B cell (primary cell): ENCODE measurements at regions not wholly inside any gene's neighbourhood (a gene's known extent, or its start where the extent isn't known, plus 50 kb on each side); places are given as distances from the start of the nearest gene placed in this dataset.

ENCODE experiments used
- ATAC-seq: fragments of 200-7000 bp; cut with Tn5 transposase; one replicate; pipeline ENCODE4 v1.10.0; 2021; ENCODE audit warnings: low read depth, mild to moderate bottlenecking, moderate number of reproducible peaks, moderate library complexity
- CTCF ChIA-PET: fragments of 350-600 bp; sonication (Branson Sonifier 250); formaldehyde crosslinking; loops from one replicate; lab custom pipeline; 2021; ENCODE audit warnings: antibody characterized with exemption, inconsistent platforms; lab: Charles Lee
- POLR2A ChIA-PET: fragments of 350-600 bp; sonication (Branson Sonifier 250); formaldehyde crosslinking; loops from one replicate; lab custom pipeline; 2021; ENCODE audit warnings: antibody characterized with exemption; lab: Charles Lee
- DNase-seq: peaks from one replicate; pipeline ENCODE4 v3.0.0; 2013
- H2AFZ ChIP-seq: 2 replicates; pipeline ENCODE4 v1.6.1; 2012; ENCODE audit warnings: mild to moderate bottlenecking, low read depth, low read length; ENCODE audit not compliant: insufficient read depth, poor library complexity, severe bottlenecking
- H3K27ac ChIP-seq, 2 donors: 1 replicate in 1 of 2; 2 replicates in 1 of 2; pipeline ENCODE4 v1.5.1; 2012 to 2013; ENCODE audit warnings: low read length in 2 of 2, mild to moderate bottlenecking in 2 of 2, moderate library complexity in 1 of 2
- H3K27me3 ChIP-seq, 4 experiments: fragments of 200-600 bp in 1 of 4; sonication (generic) in 1 of 4; replicated peaks in 1 of 4; 1 replicate in 2 of 4; 2 replicates in 2 of 4; pipeline versions ENCODE4 v1.6.1 to v1.7.0; 2013 to 2016; ENCODE audit warnings: low read length in 3 of 4, mild to moderate bottlenecking in 2 of 4, mixed read lengths in 1 of 4, moderate library complexity in 1 of 4; ENCODE audit not compliant: insufficient read depth in 4 of 4, control insufficient read depth in 3 of 4; ENCODE audit errors: control extremely low read depth in 1 of 4
- H3K36me3 ChIP-seq, 2 experiments: replicated peaks in 1 of 2; 1 replicate in 1 of 2; 2 replicates in 1 of 2; pipeline versions ENCODE4 v1.6.1 to v1.7.1; 2013; ENCODE audit warnings: low read length in 1 of 2; ENCODE audit not compliant: insufficient read depth in 2 of 2, control insufficient read depth in 1 of 2; ENCODE audit errors: control extremely low read depth in 1 of 2, extremely low read depth in 1 of 2
- H3K4me1 ChIP-seq, 2 donors: fragments of 200-600 bp in 1 of 2; sonication (generic) in 1 of 2; 1 replicate in 1 of 2; 2 replicates in 1 of 2; pipeline versions ENCODE4 v1.5.1 to v1.6.1; 2013 to 2017; ENCODE audit warnings: low read length in 2 of 2; ENCODE audit not compliant: control insufficient read depth in 2 of 2, insufficient read depth in 2 of 2
- H3K4me2 ChIP-seq: replicated peaks from 2 replicates; pipeline ENCODE3; 2012; ENCODE audit warnings: mild to moderate bottlenecking, low read depth, low read length; ENCODE audit not compliant: poor library complexity, severe bottlenecking
- H3K4me3 ChIP-seq, 5 experiments: fragments of 200-600 bp in 1 of 5; sonication (generic) in 1 of 5; 1 replicate in 3 of 5; 2 replicates in 2 of 5; pipeline versions ENCODE4 v1.5.1 to v1.7.0; 2011 to 2016; ENCODE audit warnings: low read length in 4 of 5, mild to moderate bottlenecking in 4 of 5, low read depth in 2 of 5, control low read depth in 1 of 5, moderate library complexity in 1 of 5; ENCODE audit not compliant: insufficient read depth in 1 of 5; ENCODE audit errors: control extremely low read depth in 1 of 5, extremely low read depth in 1 of 5
- H3K79me2 ChIP-seq: fragments of 200-600 bp; sonication (generic); one replicate; pipeline ENCODE4 v1.6.0; 2016; ENCODE audit warnings: low read length; ENCODE audit not compliant: control insufficient read depth, insufficient read depth
- H3K9ac ChIP-seq: fragments of 200-600 bp; sonication (generic); 2 replicates; pipeline ENCODE4 v1.6.1; 2017; ENCODE audit warnings: mild to moderate bottlenecking, low read length, moderate library complexity
- H3K9me3 ChIP-seq, 3 donors: one replicate each; pipeline versions ENCODE4 v1.6.1 to v1.7.1; 2013; ENCODE audit warnings: low read length in 2 of 3; ENCODE audit not compliant: control insufficient read depth in 2 of 3, insufficient read depth in 1 of 3; ENCODE audit errors: control extremely low read depth in 1 of 3
- H4K20me1 ChIP-seq: 2 replicates; pipeline ENCODE4 v1.6.0; 2012; ENCODE audit warnings: mild to moderate bottlenecking, low read length; ENCODE audit not compliant: insufficient read depth, control insufficient read depth, poor library complexity, severe bottlenecking
- H3K27ac Mint-ChIP-seq: one replicate; pipeline ENCODE4 v1.8.0; 2021; ENCODE audit warnings: mixed read lengths
- H3K27me3 Mint-ChIP-seq: one replicate; pipeline ENCODE4 v1.8.0; 2021; ENCODE audit warnings: mixed read lengths
- H3K4me1 Mint-ChIP-seq: one replicate; pipeline ENCODE4 v1.8.0; 2021; ENCODE audit warnings: mixed read lengths
- H3K4me3 Mint-ChIP-seq: one replicate; pipeline ENCODE4 v1.8.0; 2021; ENCODE audit warnings: mixed read lengths
- H3K9me3 Mint-ChIP-seq: one replicate; pipeline ENCODE4 v1.8.0; 2022; ENCODE audit warnings: mixed read lengths; ENCODE audit not compliant: insufficient read depth
- EZH2 ChIP-seq: IDR thresholded peaks from 2 replicates; pipeline ENCODE4 v1.6.1; 2012; ENCODE audit warnings: borderline replicate concordance, low read depth, mild to moderate bottlenecking, moderate library complexity, low read length; ENCODE audit not compliant: insufficient read depth, poor library complexity, severe bottlenecking
- WGBS: methylation state at CpG from one replicate; pipeline ENCODE4 v1.1.5; 2013; ENCODE audit warnings: missing lambda C conversion rate; ENCODE audit not compliant: insufficient coverage; 5-methylcytosine and 5-hydroxymethylcytosine counted together
- intact Hi-C: fragments of 100-400 bp; cut with micrococcal nuclease; formaldehyde crosslinking; loops from one replicate; pipeline ENCODE4 v1.10.0; 2022
- TF ChIP-seq, protein P1 (sequence below): fragments of 200-600 bp; IDR thresholded peaks from one replicate; pipeline ENCODE4 v1.8.0; 2022; ENCODE audit warnings: antibody characterized with exemption, mild to moderate bottlenecking

GRCh38 chr15:96947296-96948229 lies 617.1 kb downstream of the NR2F2 start:
- ATAC-seq (no peak), DNase-seq (no peak)
- H3K79me2 ChIP-seq, result no peaks in the 10 kb centered on the region
- H3K4me3 ChIP-seq, result no peak overlapping the region
- H3K9ac ChIP-seq, result no peak overlapping the region
- H3K27me3 Mint-ChIP-seq, result peaks cover 20% of the 10 kb centered on the region
- CTCF ChIA-PET, result no interaction called here
- no peak overlapping the region for H3K4me2 ChIP-seq
- H3K9me3 Mint-ChIP-seq, result peaks cover 2% of the 10 kb centered on the region
- H3K27ac Mint-ChIP-seq, result no peak overlapping the region
- peaks cover 0 to 11% (median 0%) of the 10 kb centered on the region in 3 donors for H3K9me3 ChIP-seq
- H3K27me3 ChIP-seq, result no peaks in the 10 kb centered on the region
- H2AFZ ChIP-seq, result no peak overlapping the region
- no peaks in the 10 kb centered on the region for H3K4me1 Mint-ChIP-seq
- H3K36me3 ChIP-seq, result no peaks in the 10 kb centered on the region
- POLR2A ChIA-PET, result no interaction called here
- TF ChIP-seq, protein P1, sequence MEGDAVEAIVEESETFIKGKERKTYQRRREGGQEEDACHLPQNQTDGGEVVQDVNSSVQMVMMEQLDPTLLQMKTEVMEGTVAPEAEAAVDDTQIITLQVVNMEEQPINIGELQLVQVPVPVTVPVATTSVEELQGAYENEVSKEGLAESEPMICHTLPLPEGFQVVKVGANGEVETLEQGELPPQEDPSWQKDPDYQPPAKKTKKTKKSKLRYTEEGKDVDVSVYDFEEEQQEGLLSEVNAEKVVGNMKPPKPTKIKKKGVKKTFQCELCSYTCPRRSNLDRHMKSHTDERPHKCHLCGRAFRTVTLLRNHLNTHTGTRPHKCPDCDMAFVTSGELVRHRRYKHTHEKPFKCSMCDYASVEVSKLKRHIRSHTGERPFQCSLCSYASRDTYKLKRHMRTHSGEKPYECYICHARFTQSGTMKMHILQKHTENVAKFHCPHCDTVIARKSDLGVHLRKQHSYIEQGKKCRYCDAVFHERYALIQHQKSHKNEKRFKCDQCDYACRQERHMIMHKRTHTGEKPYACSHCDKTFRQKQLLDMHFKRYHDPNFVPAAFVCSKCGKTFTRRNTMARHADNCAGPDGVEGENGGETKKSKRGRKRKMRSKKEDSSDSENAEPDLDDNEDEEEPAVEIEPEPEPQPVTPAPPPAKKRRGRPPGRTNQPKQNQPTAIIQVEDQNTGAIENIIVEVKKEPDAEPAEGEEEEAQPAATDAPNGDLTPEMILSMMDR, result no peak
- no peak for TF ChIP-seq EZH2
- H3K4me3 Mint-ChIP-seq, result no peak overlapping the region
- H3K4me1 ChIP-seq, result no peaks in the 10 kb centered on the region
- H3K27ac ChIP-seq, result no peak overlapping the region
- 23% methylated on average over 42 of the region's 50 CpGs for WGBS
- H4K20me1 ChIP-seq, result no peaks in the 10 kb centered on the region
- intact Hi-C loops, result no loop called here

DNA sequence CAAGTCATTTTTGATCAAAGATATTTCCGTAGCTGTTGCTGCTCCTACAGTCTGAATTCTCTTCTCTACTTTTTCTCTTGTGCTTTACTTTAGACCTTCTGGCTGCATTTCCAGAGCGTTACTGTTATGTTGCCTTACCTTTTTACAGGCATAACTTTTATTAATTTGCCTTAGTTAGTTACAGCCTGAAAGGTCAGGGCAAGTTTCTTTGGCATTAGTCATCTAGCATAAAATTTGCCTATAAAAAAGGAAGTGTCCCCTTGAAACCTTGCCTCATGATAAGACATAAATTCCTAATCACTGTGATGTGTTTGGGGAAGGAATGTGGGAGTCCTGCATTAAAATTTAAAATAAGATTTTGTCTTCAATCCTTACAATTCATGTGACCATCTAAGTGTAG lies 618.5 kb downstream of the NR2F2 start:
- no peak overlapping the region for H2AFZ ChIP-seq
- CTCF ChIA-PET, result no interaction called here
- peaks cover 20% of the 10 kb centered on the region for H3K27me3 Mint-ChIP-seq

More for the DNA sequence above, 618.5 kb downstream of the NR2F2 start:
- peaks cover 2% of the 10 kb centered on the region for H3K9me3 Mint-ChIP-seq
- Histone ChIP-seq H3K9me3 (peaks cover 0 to 11% (median 0%) of the 10 kb centered on the region in 3 donors), H3K36me3 (no peaks in the 10 kb centered on the region), H3K4me1 (no peaks in the 10 kb centered on the region), H3K9ac (no peak overlapping the region), H3K4me2 (no peak overlapping the region), H4K20me1 (no peaks in the 10 kb centered on the region), H3K79me2 (no peaks in the 10 kb centered on the region), H3K4me3 (no peak overlapping the region), H3K27ac (no peak overlapping the region), H3K27me3 (no peaks in the 10 kb centered on the region)
- DNase-seq (no peak), ATAC-seq (no peak)
- 57% methylated on average over 1 of the region's 2 CpGs for WGBS
- TF ChIP-seq, protein P1, result no peak
- no peak for TF ChIP-seq EZH2
- no peaks in the 10 kb centered on the region for H3K4me1 Mint-ChIP-seq
- POLR2A ChIA-PET, result no interaction called here
- no peak overlapping the region for H3K27ac Mint-ChIP-seq
- intact Hi-C loops, result no loop called here
- no peak overlapping the region for H3K4me3 Mint-ChIP-seq
